ENCODE measurements at regions not wholly inside any gene's neighbourhood (a gene's known extent, or its start where the extent isn't known, plus 50 kb on each side); places are given as distances from the start of the nearest gene placed in this dataset.

DNA sequence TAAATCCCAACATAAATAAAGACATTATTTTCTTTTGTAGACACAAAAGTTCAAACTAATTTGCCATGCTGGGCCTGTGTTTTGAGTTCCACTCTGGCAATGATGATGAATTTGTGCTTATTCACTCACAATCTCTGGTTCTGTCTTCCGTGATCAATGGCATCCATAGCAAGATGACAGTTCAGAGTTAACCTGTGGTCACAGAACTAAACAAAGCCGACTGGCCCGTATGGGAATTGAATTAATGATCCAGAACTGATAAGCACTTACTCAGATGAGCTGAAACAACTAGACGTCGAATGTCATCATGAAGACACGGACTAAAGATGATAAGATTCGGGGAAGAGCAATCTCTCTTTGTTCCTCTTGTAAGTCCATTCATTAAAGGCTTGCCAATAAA, 81.6 kb downstream of the CAPZA3 start:
- no peaks in the 10 kb centered on the region for H3K27me3 ChIP-seq (ENCODE audit: insufficient read depth, low read depth, low read length)
- no peaks in the 10 kb centered on the region for H3K9me2 ChIP-seq (ENCODE audit: insufficient read depth, low read length)
- no peak overlapping the region for H2AFZ ChIP-seq (ENCODE audit: low read depth, low read length)
- H3F3A ChIP-seq (ENCODE audit: insufficient read depth, low read length, poor library complexity, severe bottlenecking) = no peaks in the 10 kb centered on the region
- no peak overlapping the region for H3K4me2 ChIP-seq (ENCODE audit: low read length)
- no peak overlapping the region for H3K4me3 ChIP-seq (ENCODE audit: low read length)
- H3K36me3 ChIP-seq (ENCODE audit: insufficient read depth, low read length) = no peaks in the 10 kb centered on the region
- no peaks in the 10 kb centered on the region for H3K79me2 ChIP-seq (replicated peaks; ENCODE audit: insufficient read depth, low read length)
- H4K20me1 ChIP-seq (ENCODE audit: insufficient read depth) = no peaks in the 10 kb centered on the region
- TF ChIP-seq, protein P1, sequence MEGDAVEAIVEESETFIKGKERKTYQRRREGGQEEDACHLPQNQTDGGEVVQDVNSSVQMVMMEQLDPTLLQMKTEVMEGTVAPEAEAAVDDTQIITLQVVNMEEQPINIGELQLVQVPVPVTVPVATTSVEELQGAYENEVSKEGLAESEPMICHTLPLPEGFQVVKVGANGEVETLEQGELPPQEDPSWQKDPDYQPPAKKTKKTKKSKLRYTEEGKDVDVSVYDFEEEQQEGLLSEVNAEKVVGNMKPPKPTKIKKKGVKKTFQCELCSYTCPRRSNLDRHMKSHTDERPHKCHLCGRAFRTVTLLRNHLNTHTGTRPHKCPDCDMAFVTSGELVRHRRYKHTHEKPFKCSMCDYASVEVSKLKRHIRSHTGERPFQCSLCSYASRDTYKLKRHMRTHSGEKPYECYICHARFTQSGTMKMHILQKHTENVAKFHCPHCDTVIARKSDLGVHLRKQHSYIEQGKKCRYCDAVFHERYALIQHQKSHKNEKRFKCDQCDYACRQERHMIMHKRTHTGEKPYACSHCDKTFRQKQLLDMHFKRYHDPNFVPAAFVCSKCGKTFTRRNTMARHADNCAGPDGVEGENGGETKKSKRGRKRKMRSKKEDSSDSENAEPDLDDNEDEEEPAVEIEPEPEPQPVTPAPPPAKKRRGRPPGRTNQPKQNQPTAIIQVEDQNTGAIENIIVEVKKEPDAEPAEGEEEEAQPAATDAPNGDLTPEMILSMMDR (IDR thresholded peaks at IDR 0.05; ENCODE audit: poor library complexity, severe bottlenecking) = no peak
- TF ChIP-seq TAF1 (IDR thresholded peaks at IDR 0.05; ENCODE audit: low read depth) (no peak), RAD21 (conservative IDR thresholded peaks at IDR 0.05) (no peak), SMC3 (conservative IDR thresholded peaks at IDR 0.05; ENCODE audit: poor library complexity) (no peak), MXI1 (conservative IDR thresholded peaks at IDR 0.05; ENCODE audit: poor library complexity, severe bottlenecking) (no peak), EZH2 (IDR thresholded peaks at IDR 0.05; ENCODE audit: borderline replicate concordance, insufficient read depth, low read length, poor library complexity, severe bottlenecking) (no peak), POLR2AphosphoS5 (IDR thresholded peaks at IDR 0.05) (no peak), EP300 (conservative IDR thresholded peaks at IDR 0.05; ENCODE audit: poor library complexity, severe bottlenecking) (no peak)
- TF ChIP-seq, protein P2, sequence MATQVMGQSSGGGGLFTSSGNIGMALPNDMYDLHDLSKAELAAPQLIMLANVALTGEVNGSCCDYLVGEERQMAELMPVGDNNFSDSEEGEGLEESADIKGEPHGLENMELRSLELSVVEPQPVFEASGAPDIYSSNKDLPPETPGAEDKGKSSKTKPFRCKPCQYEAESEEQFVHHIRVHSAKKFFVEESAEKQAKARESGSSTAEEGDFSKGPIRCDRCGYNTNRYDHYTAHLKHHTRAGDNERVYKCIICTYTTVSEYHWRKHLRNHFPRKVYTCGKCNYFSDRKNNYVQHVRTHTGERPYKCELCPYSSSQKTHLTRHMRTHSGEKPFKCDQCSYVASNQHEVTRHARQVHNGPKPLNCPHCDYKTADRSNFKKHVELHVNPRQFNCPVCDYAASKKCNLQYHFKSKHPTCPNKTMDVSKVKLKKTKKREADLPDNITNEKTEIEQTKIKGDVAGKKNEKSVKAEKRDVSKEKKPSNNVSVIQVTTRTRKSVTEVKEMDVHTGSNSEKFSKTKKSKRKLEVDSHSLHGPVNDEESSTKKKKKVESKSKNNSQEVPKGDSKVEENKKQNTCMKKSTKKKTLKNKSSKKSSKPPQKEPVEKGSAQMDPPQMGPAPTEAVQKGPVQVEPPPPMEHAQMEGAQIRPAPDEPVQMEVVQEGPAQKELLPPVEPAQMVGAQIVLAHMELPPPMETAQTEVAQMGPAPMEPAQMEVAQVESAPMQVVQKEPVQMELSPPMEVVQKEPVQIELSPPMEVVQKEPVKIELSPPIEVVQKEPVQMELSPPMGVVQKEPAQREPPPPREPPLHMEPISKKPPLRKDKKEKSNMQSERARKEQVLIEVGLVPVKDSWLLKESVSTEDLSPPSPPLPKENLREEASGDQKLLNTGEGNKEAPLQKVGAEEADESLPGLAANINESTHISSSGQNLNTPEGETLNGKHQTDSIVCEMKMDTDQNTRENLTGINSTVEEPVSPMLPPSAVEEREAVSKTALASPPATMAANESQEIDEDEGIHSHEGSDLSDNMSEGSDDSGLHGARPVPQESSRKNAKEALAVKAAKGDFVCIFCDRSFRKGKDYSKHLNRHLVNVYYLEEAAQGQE (IDR thresholded peaks at IDR 0.05; ENCODE audit: borderline replicate concordance) = no peak
- H3K9me3 ChIP-seq (ENCODE audit: low read length) = no peaks in the 10 kb centered on the region
- H3K9ac ChIP-seq (ENCODE audit: low read length) = no peak overlapping the region
- H3K27ac ChIP-seq (ENCODE audit: low read length) = no peak overlapping the region

DNA sequence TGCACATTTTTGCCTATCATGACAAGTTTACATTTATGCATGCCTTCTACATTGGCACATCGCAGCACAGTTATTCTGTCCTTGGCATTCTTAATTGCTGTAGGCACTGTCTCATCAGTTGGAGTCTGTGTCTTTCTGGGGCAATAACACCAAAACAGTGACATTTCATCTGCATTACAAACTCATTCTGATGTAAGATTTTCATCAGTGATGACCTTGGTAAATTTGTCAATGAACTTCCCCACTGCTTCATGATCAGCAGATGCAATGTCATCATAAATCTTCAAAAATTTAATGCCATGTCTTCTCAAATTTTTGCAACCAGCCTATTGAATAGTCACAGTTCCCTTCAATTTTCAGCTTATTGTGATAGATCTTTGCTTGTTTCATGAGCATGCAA, 85.5 kb downstream of the CAPZA3 start:
- Histone ChIP-seq H3K27me3 (ENCODE audit: insufficient read depth, low read depth, low read length) (no peaks in the 10 kb centered on the region), H3K4me2 (ENCODE audit: low read length) (no peak overlapping the region), H3K4me3 (ENCODE audit: low read length) (no peak overlapping the region), H3K9me2 (ENCODE audit: insufficient read depth, low read length) (no peaks in the 10 kb centered on the region), H3F3A (ENCODE audit: insufficient read depth, low read length, poor library complexity, severe bottlenecking) (no peaks in the 10 kb centered on the region), H4K20me1 (ENCODE audit: insufficient read depth) (no peaks in the 10 kb centered on the region), H3K79me2 (replicated peaks; ENCODE audit: insufficient read depth, low read length) (no peaks in the 10 kb centered on the region), H3K9ac (ENCODE audit: low read length) (no peak overlapping the region), H2AFZ (ENCODE audit: low read depth, low read length) (no peak overlapping the region), H3K27ac (ENCODE audit: low read length) (no peak overlapping the region), H3K9me3 (ENCODE audit: low read length) (no peaks in the 10 kb centered on the region), H3K36me3 (ENCODE audit: insufficient read depth, low read length) (no peaks in the 10 kb centered on the region)
- TF ChIP-seq TAF1 (IDR thresholded peaks at IDR 0.05; ENCODE audit: low read depth) = no peak
- no peak for TF ChIP-seq MXI1 (conservative IDR thresholded peaks at IDR 0.05; ENCODE audit: poor library complexity, severe bottlenecking)
- no peak for TF ChIP-seq SMC3 (conservative IDR thresholded peaks at IDR 0.05; ENCODE audit: poor library complexity)
- no peak for TF ChIP-seq EP300 (conservative IDR thresholded peaks at IDR 0.05; ENCODE audit: poor library complexity, severe bottlenecking)
- TF ChIP-seq RAD21 (conservative IDR thresholded peaks at IDR 0.05) = no peak
- TF ChIP-seq, protein P1 (IDR thresholded peaks at IDR 0.05; ENCODE audit: poor library complexity, severe bottlenecking) = no peak
- TF ChIP-seq, protein P2 (IDR thresholded peaks at IDR 0.05; ENCODE audit: borderline replicate concordance) = no peak
